ENCODE measurements at regions not wholly inside any gene's neighbourhood (a gene's known extent, or its start where the extent isn't known, plus 50 kb on each side); places are given as distances from the start of the nearest gene placed in this dataset.

DNA sequence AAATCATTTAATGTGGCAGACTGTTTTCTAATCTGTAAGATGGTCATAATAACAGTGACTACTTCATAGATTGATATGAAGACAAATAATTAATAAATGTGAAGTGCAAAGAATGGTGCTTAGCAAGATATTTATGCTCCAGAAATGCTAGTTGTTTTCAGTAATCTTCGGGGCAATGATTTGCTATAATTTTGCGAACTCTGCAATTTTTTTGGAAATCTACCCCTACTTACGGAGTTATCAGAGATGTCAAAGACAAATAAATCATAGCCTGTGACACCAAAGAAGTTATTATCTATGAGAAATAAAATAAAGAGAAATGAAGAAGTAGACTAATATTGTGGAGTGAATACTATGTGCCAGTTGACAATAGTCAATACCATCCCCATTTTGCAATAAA, 634.1 kb upstream of the LRRC4C start:
- Histone ChIP-seq H3K36me3 (ENCODE audit: insufficient read depth, low read length) (no peaks in the 10 kb centered on the region), H3K4me2 (ENCODE audit: low read length) (no peak overlapping the region), H3K27ac (ENCODE audit: low read depth, low read length, poor library complexity, severe bottlenecking) (no peak overlapping the region), H3K79me2 (ENCODE audit: insufficient read depth, low read depth, low read length) (no peaks in the 10 kb centered on the region), H3K9me3 (ENCODE audit: low read length) (no peaks in the 10 kb centered on the region), H3K4me3 (ENCODE audit: low read depth, low read length, poor library complexity, severe bottlenecking) (no peak overlapping the region), H3K9me2 (ENCODE audit: insufficient read depth, low read length) (no peaks in the 10 kb centered on the region), H4K20me1 (ENCODE audit: insufficient read depth, low read length) (no peaks in the 10 kb centered on the region), H2AFZ (ENCODE audit: low read length) (no peak overlapping the region), H3K4me1 (ENCODE audit: insufficient read depth, low read length, poor library complexity, severe bottlenecking) (no peaks in the 10 kb centered on the region)
- DNase-seq (ENCODE audit: low spot score): no peak
- no TSS peak for BruUV-seq (replicated peaks)
- intact Hi-C loops (cut with micrococcal nuclease; ENCODE audit: unreplicated experiment): no loop called here
- ChIA-PET CTCF (ENCODE audit: unreplicated experiment) (no interaction called here), POLR2A (no interaction called here)
- TF ChIP-seq, protein P1, sequence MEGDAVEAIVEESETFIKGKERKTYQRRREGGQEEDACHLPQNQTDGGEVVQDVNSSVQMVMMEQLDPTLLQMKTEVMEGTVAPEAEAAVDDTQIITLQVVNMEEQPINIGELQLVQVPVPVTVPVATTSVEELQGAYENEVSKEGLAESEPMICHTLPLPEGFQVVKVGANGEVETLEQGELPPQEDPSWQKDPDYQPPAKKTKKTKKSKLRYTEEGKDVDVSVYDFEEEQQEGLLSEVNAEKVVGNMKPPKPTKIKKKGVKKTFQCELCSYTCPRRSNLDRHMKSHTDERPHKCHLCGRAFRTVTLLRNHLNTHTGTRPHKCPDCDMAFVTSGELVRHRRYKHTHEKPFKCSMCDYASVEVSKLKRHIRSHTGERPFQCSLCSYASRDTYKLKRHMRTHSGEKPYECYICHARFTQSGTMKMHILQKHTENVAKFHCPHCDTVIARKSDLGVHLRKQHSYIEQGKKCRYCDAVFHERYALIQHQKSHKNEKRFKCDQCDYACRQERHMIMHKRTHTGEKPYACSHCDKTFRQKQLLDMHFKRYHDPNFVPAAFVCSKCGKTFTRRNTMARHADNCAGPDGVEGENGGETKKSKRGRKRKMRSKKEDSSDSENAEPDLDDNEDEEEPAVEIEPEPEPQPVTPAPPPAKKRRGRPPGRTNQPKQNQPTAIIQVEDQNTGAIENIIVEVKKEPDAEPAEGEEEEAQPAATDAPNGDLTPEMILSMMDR (conservative IDR thresholded peaks at IDR 0.05; ENCODE audit: low read length): no peak
- no peak for TF ChIP-seq EZH2phosphoT487 (IDR thresholded peaks at IDR 0.05; ENCODE audit: borderline replicate concordance, low read depth, low read length)

DNA sequence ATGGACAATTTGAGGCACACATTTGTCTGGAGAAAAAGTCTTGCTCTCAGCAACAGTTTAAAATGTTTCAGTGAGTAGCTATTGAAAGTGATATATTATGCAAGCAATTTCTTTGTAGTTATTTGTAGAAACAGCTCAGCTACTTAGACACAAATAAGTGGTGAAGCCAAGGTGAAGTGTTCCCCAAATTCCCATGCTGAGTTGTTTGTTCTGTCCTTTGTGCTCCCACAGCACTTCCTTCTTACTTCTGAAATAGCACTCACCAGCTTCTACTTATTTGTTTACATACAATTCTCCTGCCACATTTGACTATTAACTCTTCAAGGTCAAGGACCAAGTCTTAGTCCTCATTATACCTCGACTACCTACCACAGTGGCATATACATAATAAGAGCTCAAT, 638.6 kb upstream of the LRRC4C start:
- ChIA-PET POLR2A (interaction anchor here (0.6 kb wide), 1 partner anchor 8 kb away, joined by 3 read pairs; no protein-coding TSS in a partner anchor), CTCF (ENCODE audit: unreplicated experiment) (no interaction called here)
- TF ChIP-seq EZH2phosphoT487 (IDR thresholded peaks at IDR 0.05; ENCODE audit: borderline replicate concordance, low read depth, low read length): no peak
- TF ChIP-seq, protein P1 (conservative IDR thresholded peaks at IDR 0.05; ENCODE audit: low read length): no peak
- H3K4me3 ChIP-seq (ENCODE audit: low read depth, low read length, poor library complexity, severe bottlenecking): no peak overlapping the region
- no peaks in the 10 kb centered on the region for H3K4me1 ChIP-seq (ENCODE audit: insufficient read depth, low read length, poor library complexity, severe bottlenecking)
- H3K36me3 ChIP-seq (ENCODE audit: insufficient read depth, low read length): no peaks in the 10 kb centered on the region
- no peak overlapping the region for H3K4me2 ChIP-seq (ENCODE audit: low read length)
- DNase-seq (ENCODE audit: low spot score): no peak
- H4K20me1 ChIP-seq (ENCODE audit: insufficient read depth, low read length): no peaks in the 10 kb centered on the region
- no peaks in the 10 kb centered on the region for H3K9me3 ChIP-seq (ENCODE audit: low read length)
- intact Hi-C loops (cut with micrococcal nuclease; ENCODE audit: unreplicated experiment): no loop called here
- H3K27ac ChIP-seq (ENCODE audit: low read depth, low read length, poor library complexity, severe bottlenecking): no peak overlapping the region
- no TSS peak for BruUV-seq (replicated peaks)
- no peaks in the 10 kb centered on the region for H3K9me2 ChIP-seq (ENCODE audit: insufficient read depth, low read length)
- no peaks in the 10 kb centered on the region for H3K79me2 ChIP-seq (ENCODE audit: insufficient read depth, low read depth, low read length)
- no peak overlapping the region for H2AFZ ChIP-seq (ENCODE audit: low read length)

DNA sequence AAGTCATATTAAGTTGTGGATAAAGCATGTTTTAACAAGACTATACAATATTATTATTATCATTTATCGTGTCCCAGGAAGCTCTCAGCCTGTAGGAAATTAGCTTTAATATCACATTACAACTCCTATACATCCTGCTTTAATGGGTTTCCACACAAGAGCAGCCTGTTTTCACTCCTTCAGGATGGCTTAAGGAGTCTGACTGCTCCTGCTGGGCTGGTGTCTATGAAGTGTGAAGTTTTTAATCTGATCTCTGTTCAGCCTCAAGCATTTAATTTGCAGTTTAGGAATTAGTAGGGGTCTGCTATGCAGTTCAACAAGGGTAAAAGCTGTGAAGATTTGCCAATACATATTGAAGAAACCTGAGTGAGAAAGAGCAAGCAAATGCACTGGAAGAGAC, 653.4 kb upstream of the LRRC4C start:
- POLR2A ChIA-PET: no interaction called here
- Histone ChIP-seq H3K4me1 (ENCODE audit: insufficient read depth, low read length, poor library complexity, severe bottlenecking) (no peaks in the 10 kb centered on the region), H3K27ac (ENCODE audit: low read depth, low read length, poor library complexity, severe bottlenecking) (no peak overlapping the region), H2AFZ (ENCODE audit: low read length) (no peak overlapping the region), H3K36me3 (ENCODE audit: insufficient read depth, low read length) (no peaks in the 10 kb centered on the region), H3K4me2 (ENCODE audit: low read length) (no peak overlapping the region), H3K9me2 (ENCODE audit: insufficient read depth, low read length) (no peaks in the 10 kb centered on the region), H4K20me1 (ENCODE audit: insufficient read depth, low read length) (no peaks in the 10 kb centered on the region), H3K79me2 (ENCODE audit: insufficient read depth, low read depth, low read length) (no peaks in the 10 kb centered on the region), H3K4me3 (ENCODE audit: low read depth, low read length, poor library complexity, severe bottlenecking) (no peak overlapping the region), H3K9me3 (ENCODE audit: low read length) (no peaks in the 10 kb centered on the region)
- no peak for DNase-seq (ENCODE audit: low spot score)
- no TSS peak for BruUV-seq (replicated peaks)
- TF ChIP-seq EZH2phosphoT487 (IDR thresholded peaks at IDR 0.05; ENCODE audit: borderline replicate concordance, low read depth, low read length): no peak
- TF ChIP-seq, protein P1 (conservative IDR thresholded peaks at IDR 0.05; ENCODE audit: low read length): no peak
- intact Hi-C loops (cut with micrococcal nuclease; ENCODE audit: unreplicated experiment): no loop called here
- CTCF ChIA-PET (ENCODE audit: unreplicated experiment): no interaction called here

Data from OCI-LY7 (cell line).